ENCODE measurements at regions not wholly inside any gene's neighbourhood (a gene's known extent, or its start where the extent isn't known, plus 50 kb on each side); places are given as distances from the start of the nearest gene placed in this dataset.

DNA sequence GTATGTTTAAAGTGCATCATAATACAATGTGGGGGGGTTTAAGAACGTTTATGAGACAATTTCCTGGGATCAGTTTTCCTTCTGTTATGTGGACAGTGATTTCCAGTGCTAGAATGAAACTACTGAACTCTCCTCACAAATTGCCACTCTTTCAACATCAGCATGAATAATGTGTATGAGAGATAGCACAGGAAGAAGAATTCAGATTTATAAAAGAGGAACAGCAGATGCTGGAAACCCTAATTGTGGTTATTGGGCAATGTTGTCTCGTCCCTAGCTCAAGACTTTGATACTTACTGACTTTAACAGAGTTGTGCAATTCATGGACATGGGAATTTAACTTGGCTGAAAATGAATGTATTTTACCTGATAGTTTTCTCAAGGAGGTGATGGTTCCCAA lies 410.8 kb upstream of the MEF2C start:
- TF ChIP-seq, protein P1, sequence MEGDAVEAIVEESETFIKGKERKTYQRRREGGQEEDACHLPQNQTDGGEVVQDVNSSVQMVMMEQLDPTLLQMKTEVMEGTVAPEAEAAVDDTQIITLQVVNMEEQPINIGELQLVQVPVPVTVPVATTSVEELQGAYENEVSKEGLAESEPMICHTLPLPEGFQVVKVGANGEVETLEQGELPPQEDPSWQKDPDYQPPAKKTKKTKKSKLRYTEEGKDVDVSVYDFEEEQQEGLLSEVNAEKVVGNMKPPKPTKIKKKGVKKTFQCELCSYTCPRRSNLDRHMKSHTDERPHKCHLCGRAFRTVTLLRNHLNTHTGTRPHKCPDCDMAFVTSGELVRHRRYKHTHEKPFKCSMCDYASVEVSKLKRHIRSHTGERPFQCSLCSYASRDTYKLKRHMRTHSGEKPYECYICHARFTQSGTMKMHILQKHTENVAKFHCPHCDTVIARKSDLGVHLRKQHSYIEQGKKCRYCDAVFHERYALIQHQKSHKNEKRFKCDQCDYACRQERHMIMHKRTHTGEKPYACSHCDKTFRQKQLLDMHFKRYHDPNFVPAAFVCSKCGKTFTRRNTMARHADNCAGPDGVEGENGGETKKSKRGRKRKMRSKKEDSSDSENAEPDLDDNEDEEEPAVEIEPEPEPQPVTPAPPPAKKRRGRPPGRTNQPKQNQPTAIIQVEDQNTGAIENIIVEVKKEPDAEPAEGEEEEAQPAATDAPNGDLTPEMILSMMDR (IDR thresholded peaks at IDR 0.05) = no peak
- no peak for TF ChIP-seq POLR2A (IDR thresholded peaks at IDR 0.05)
